GM18951 (cell line): ENCODE measurements at regions not wholly inside any gene's neighbourhood (a gene's known extent, or its start where the extent isn't known, plus 50 kb on each side); places are given as distances from the start of the nearest gene placed in this dataset.
"Not testable (repeated sequence)": the region's sequence is repeated elsewhere in the genome, so short reads cannot be mapped to it uniquely, and the experiment has no call there.

ENCODE experiments used
- POLR2A ChIP-seq: IDR thresholded peaks from 4 replicates; pipeline ENCODE4 v1.6.1; 2011; ENCODE audit warnings: mild to moderate bottlenecking; ENCODE audit not compliant: insufficient read length, insufficient read depth; ENCODE audit errors: extremely low read depth
- in situ Hi-C: fragments of 300-500 bp; cut with MboI; formaldehyde crosslinking; loops from one replicate; pipeline ENCODE4 v1.12.0; 2022; ENCODE audit warnings: low sequenced_read_pairs, mixed read lengths, inconsistent platforms; ENCODE audit not compliant: unreplicated experiment

DNA sequence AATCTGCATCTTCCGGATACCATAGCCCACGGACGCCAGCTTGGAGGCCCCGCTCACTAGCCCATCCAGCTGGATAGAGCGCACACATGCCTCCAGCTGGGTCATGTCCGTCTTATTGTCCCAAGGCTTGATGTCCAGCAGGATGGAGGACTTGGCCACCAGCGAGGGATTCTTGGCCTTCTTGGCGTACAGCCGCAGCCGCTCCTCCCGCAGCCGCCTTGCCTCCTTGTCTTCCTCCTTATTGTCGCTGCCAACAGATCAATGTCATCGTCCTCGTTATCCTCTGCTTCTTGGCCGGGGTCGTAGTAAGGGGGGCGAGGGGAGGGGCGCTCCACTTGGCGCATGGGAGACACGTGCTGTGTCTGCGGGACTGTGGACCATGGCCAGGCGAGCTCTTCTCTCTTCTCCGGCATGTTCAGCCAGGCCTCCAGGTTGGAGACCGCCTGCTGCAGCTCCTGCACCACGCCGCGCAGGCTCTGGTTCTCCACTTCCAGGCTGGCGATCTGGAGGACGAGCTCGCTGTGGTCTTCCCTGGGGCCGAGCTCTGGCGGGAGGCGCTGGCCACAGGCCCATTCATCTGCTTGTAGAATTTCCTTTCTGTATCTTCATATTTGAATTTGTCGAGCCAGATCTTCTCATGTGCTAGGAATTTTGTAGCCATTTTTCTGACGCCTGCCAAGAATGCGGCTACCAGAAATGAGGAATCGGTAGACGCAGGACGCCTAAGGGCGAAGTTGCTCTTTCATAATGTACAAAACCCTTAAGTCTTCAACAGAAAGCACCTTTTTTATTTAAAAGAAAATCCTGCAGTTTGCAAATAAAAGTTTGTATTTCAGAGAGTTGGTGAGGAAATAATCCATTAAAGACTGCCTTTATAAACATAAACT, 60.1 kb upstream of the PTPRK start:
- no peak for TF ChIP-seq POLR2A
- in situ Hi-C loops: no loop called here

DNA sequence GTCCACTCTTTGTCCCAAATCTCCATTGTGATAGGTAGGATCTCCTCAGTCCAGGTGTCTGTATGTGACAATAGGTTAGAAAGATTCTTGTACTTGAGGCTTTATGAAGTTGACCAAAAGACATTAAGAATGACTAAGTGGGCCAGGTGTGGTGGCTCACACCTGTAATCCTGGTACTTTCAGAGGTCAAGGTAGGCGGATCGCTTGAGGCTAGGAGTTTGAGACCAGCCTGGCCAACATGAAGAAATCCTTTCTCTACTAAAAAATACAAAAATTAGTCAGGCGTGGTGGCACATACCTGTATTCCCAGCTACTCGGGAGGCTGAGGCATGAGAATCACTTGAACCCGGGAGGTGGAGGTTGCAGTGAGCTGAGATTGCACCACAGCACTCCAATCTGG, 54.9 kb upstream of the PTPRK start:
- in situ Hi-C loops: not testable (repeated sequence)

DNA sequence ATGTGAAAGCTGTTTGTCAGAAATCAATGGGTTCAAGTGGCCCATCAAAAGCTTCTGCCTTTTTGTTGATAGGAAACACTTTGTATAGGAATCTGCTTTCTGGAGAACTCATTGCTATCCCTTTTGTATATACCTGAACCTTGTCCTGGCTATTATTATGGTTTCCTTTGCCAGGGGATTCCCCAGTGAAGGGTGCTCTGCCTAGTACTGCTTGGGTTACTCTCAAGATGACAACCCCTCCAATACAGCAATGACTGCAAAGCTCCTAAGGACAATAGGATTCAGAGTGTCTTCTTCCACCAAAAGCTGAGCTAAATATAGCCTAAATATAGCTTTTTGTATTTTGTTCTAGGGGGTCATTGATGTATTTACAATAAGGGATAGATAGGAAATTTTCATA, 54.0 kb upstream of the PTPRK start:
- no peak for TF ChIP-seq POLR2A
- in situ Hi-C loops: no loop called here

DNA sequence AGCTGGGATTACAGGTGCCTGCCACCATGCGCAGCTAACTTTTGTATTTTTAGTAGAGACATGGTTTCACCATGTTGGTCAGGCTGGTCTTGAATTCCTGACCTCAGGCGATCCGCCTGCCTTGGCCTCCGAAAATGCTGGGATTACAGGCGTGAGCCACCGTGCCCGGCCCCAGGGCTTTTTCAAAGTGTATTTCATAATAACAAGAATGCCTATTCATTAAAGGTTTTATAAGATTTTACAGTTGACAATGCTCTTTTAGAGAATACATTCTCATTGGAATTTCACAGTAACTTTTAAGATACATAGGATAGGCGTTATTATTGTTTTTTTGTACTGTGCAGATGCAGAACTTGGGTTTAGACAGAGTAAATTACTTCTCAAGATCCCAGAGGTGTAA, 52.6 kb upstream of the PTPRK start:
- TF ChIP-seq POLR2A: no peak
- in situ Hi-C loops: no loop called here

DNA sequence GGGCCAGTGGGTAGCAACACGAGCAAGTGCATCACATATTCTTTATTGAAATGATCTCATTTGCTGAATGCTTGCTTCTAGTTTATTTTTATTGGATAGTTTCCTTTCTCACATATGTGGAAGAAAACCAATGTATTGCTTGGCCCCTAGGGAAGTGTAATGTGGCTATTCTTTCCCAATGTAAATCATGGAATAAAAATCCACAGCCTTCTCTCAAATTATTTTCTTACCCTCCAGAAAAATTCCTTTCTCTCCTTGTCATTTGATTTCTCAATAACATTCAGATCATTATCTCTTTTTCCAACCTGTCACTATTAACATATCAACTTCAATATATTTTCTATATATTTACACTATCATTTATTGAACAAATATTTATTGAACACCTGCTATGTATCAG, 51.9 kb upstream of the PTPRK start:
- TF ChIP-seq POLR2A: no peak
- in situ Hi-C loops: no loop called here

DNA sequence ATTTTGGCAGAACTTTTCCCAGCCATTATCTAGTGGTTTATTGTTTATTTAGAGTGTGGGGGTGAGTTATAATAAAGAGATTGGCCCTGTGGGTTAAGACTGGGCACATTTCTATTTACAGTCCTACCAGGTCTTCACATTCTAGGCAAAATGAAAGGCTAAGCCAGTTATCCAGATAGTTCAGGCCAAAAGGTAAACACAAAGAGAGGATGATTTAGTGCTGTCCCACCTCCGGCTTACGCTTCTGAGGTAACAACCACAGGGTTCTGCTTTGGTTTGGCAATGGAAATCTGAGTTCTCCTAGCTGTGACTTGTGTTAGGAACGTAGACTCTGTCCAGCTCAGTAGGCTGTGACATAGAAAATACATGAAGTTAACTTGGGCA, 50.3 kb upstream of the PTPRK start:
- no peak for TF ChIP-seq POLR2A
- in situ Hi-C loops: no loop called here

DNA sequence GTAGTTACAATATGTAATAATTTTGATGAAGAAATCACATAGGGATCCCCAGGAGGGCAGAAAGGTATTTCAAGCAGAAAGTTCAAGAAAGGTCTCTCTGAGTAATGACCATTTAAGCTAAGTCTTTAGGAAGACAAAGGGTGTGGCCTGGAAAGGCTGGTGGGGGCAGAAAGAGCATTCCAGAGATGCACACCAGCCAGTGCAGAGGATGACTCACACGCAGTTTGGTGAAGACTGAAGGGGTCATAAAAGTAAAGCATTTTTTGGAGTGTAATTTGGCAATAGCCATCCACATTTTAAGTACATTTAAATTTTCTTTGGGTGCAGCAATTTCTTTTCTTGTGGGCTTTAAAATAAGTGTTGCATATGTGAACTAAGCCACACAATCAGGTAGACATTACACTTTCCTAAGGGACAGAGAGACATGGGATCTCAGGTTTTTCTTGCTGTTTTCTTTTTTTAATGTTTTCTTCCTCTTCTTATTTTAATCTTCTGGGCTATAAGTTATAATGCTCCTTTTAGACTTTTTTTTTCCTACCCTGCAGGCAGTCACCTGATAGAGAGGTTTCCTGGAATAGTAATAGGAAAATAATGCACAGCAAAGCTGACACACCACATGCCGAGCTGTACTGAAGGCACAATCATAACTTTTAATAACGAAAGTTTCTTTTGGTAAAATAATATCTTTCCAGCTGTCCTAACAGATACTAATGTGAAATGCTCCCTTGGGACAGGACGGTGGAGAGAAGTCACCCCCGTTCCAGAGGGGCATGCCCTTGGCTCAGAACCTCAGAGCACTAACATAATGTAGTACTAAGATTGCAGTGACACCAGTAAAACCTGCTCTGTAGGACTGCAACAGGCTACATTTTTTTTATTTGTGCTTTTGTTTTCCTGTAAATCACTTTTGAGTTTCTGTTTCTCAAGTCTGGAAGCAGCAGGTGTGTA, 49.6 kb upstream of the PTPRK start:
- TF ChIP-seq POLR2A: no peak
- in situ Hi-C loops: no loop called here
